GM19397 (cell line): ENCODE measurements at regions not wholly inside any gene's neighbourhood (a gene's known extent, or its start where the extent isn't known, plus 50 kb on each side); places are given as distances from the start of the nearest gene placed in this dataset.

Source experiments
- ATAC-seq: cut with Tn5 transposase; IDR thresholded peaks from one replicate; pipeline ENCODE4 v1.9.1; 2021; ENCODE audit warnings: mild to moderate bottlenecking, moderate library complexity; ENCODE audit not compliant: unreplicated experiment

DNA sequence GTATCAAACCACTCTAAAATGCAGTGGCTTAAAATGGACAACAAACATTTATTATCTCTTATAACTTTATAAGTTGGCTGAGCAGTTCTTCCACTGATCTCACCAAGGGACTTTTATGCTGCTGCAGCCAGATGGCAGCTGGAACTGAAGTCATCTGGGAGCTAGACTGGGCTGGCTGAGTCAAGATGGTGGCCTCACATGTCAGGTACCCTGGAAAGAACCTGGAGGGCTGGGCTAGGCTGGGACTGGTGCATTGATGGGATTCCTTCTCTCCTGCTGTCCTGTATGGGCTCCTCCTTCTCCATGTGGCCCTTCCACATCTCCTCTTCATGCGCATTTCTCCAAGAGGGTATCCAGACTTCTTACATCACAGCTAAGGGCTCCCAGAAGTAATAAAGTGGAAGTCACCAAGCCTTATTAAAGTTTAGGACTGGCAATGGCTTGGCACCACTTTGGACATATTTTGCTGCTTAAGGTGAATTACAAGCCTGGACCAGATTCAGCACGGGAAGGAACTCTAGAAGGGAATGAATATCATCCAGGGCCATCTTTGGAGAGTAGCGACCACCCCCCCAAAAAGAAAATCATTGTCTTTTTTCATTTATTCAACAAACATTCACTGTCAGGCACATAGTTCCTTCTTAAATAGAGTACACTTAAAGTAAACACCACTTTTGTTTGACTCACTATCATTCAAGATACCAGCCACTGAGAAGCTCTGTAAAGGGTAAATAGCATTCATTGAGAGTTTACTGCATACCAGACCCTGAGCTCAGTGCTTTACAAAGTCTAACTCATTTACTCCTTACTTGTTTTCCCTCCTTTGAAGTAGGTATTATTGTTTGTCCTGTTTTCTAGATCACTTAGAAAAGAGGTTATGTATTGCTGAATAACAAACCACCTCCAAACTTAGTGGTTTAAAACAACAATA, 138.0 kb downstream of the ZFP36L2 start:
- no peak for ATAC-seq

DNA sequence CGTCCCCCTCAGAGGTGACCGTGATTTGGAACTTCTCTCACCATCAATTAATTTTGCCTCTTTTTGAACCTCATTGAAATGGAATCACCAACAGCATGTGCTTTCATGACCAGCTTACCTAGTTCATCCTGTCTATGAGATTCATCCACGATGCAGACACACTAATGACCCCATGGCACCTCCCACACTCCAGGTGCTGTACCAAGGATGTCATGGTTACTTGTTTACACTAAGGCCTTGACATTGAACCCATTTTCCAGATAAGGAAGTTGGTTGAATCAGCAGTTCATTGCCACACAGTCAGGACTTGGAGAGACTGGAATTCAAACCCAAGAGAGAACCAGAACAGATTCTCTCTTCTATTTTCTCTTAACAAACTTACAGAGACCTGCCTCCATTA, 139.0 kb downstream of the ZFP36L2 start:
- no peak for ATAC-seq

DNA sequence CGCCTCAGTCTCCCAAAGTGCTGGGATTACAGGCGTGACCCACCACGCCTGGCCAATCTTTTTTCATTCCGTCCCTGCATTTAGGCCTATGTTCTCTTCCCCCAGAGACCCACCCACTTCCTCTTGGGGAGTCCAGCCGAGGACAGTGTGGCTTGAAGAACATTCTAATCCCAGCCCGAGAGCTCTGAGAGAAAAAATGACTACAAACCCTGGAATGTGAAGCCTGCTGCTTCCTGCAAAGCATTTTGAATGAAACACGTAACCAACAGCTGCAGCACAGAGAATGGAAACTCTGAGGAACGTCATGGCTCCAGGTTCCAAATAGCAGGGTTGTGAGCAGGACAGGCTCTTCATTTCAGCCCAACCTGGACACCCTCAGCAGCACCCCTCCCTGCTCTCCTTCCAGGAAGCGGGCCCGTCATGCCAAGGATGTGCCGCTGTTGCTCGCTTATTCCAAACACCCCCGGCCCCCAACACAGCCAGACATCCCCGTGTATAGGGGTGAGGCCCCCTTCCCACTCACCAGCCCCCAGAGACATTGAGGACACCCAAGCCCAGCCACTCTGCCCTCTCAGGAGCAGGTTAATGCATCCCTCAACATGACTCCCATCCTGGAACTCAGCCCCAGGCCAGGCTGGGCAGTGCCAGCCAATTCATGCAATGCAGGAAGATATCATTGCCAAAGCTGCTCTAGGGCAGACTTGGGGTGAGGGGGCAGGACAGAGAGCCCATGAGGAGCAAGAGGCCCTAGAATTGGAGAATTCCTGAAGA, 139.8 kb downstream of the ZFP36L2 start:
- no peak for ATAC-seq

DNA sequence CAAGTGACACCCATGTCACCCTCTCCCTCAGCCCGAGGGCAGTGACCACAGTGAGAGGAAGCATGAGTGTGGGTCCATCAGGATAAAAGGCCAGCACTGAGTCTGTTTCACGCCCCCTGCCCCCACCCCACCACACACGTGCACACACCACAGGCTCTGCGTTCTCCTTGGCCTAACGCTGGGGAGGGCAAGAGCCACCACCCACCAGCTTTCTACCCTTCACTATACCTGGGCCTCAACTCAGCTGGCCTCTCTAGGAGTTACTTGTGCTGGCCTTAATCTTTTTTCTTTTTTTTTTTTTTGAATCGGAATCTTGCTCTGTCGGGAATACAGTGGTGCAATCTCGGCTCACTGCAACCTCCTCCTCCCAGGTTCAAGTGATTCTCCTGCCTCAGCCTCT, 140.5 kb downstream of the ZFP36L2 start:
- no peak for ATAC-seq

- no peak for ATAC-seq
Observed at GRCh38 chr2:43085505-43085904, 140.9 kb downstream of the ZFP36L2 start.

DNA sequence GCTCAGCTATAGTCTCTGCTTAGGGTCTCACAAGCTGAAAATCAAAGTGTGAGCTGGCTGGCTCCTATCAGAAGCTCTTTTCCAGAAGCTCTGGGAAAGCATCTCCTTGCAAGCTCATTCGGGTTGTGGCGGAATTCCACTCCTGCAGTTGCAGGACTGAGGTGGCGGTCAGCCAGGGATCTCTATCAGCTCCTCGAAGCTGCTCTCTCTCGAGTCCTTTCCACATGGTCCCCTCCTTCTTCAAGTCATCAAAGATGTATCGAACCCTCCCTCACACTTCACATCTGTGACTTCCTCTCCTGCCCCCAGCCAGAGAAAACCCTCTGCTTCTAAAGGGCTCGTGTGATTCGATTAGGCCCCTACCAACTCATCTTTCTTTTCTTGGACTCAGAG, 141.7 kb downstream of the ZFP36L2 start:
- ATAC-seq, result no peak

- ATAC-seq, result no peak
Observed at GRCh38 chr2:43083710-43084698, 142.4 kb downstream of the ZFP36L2 start.

DNA sequence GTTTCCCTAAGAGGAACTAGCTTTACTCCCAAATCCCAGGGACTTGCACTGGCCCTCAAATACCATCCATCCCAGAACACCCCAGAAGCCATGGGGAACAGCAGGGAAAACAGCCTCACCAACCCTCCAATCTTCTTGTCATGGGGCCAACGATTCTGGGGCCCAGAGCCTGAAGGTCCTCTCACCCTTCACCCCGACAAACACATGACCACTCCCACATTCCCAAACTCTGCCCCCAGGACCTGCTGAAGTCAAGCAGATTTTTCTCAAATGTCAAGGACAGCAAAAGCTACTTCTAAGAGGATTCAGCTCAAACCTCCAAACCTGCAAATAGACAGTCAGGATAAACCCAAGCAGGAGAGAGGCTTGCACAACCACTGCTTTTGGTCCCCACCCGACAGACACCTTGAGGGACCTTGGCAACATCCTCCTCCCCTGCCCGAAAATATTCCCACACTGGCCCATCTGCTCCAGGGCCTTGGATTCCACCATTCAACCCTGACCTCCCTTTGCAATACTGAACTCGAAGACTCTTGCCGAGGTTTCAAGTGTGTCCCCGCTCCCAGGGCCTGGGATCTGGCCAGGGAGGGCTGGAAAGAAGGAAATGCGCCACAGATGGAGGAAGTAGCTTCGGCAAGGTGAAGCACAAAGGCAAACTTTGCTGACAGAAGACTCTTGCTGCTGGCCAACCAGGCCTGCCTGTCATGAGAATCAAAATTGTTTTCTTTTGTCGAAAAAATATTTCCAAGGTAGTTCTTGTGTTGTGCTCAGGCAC, 143.3 kb downstream of the ZFP36L2 start:
- no peak for ATAC-seq

DNA sequence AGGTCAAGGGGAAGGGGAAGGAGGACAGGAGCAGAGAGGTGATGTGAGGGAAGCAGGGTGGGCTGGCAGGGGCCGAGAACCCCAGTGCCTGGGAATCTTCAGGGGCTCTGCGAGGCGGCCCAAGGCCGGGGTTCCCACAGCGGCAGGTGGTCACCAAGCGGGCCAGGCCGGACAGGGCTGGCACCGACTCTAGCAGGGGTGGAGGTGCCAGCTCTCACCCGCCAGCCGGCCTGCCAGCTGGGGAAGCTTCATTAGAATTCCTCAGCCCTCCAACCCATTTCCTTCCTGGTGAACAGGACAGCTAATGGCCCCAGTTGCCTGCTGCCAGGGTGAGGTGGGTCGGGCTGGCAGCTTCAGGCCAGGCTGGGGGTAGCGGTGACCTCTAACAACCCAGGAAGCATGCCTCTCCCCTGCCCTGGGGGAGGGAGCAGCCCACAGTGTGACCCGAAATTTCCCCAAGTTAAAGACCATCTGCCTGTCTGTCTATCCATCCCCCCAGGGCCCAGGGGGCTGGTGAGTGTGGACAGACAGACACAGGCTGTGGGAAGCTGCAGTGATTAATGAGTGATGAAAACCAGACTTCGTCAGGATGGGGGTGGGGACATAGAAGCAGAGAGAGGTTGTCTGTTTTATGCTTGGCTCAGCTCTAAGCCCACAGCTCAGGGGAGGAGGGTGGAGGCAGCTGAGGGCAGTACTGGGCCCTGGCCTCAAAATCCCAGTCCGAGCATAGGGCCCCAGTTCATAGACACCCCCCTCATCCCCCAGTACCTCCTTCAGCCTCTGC, 144.1 kb downstream of the ZFP36L2 start:
- ATAC-seq, result no peak

- ATAC-seq, result no peak
Observed at GRCh38 chr2:43081131-43081765, 145.2 kb downstream of the ZFP36L2 start.

DNA sequence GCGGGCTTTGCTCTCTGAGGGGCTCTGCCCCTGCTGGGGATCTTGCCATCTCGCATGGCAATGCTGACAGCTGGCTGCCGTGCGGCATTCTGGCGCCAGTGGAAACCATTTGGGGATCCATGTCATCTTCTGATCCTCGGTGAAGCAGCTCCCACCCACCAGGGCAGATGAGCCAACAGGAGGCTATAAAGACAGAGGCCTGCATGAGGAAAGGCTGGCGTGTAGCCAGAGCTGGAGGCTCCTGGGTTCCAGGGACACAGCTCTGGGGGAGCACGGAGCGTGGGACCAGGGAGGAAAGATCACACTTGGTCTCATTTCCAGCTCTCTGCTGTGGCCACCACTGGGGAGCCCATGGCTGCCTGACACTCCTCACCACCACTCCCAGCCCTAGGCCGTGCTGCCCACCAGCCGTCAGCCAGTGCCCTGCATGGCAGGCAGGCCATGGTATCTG, 145.8 kb downstream of the ZFP36L2 start:
- ATAC-seq, result no peak

- no peak for ATAC-seq
Observed at GRCh38 chr2:43078781-43079755, 147.3 kb downstream of the ZFP36L2 start.

- no peak for ATAC-seq
Observed at GRCh38 chr2:43078301-43078700, 148.1 kb downstream of the ZFP36L2 start.

GRCh38 chr2:43077876-43078275, 148.5 kb downstream of the ZFP36L2 start:
- no peak for ATAC-seq

- no peak for ATAC-seq
Observed at GRCh38 chr2:43076676-43077075, 149.7 kb downstream of the ZFP36L2 start.

- ATAC-seq, result no peak
Observed at GRCh38 chr2:43075811-43076585, 150.4 kb downstream of the ZFP36L2 start.
